WI38 (cell line): ENCODE measurements at regions not wholly inside any gene's neighbourhood (a gene's known extent, or its start where the extent isn't known, plus 50 kb on each side); places are given as distances from the start of the nearest gene placed in this dataset.

Experiments used
- H3K4me3 ChIP-seq: 2 replicates; pipeline ENCODE4 v1.5.1; 2011; ENCODE audit warnings: low read depth, mild to moderate bottlenecking, control low read depth, low read length
- TF ChIP-seq, protein P1 (sequence below): IDR thresholded peaks from 2 replicates; pipeline ENCODE4 v1.5.1; 2012; ENCODE audit warnings: low read depth, mild to moderate bottlenecking, control low read depth, low read length

DNA sequence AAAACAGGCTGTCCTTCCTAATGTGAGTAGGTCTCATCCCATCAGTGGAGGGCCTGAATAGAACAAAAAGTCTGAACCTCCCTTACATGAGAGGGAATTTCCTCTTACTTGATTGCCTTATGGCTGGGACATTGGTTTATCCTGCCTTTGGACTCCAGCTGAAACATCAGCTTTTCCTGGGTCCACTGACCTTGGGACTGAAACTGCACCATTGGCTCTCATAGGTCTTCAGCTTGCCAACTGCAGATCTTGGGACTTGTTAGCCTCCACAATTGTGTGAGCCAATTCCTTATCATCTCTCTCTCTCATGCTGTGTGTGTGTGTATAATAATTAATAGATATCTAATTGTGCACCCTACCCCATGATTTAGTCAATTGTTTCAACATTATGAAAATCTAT, 375.3 kb upstream of the DDI1 start:
- TF ChIP-seq, protein P1, sequence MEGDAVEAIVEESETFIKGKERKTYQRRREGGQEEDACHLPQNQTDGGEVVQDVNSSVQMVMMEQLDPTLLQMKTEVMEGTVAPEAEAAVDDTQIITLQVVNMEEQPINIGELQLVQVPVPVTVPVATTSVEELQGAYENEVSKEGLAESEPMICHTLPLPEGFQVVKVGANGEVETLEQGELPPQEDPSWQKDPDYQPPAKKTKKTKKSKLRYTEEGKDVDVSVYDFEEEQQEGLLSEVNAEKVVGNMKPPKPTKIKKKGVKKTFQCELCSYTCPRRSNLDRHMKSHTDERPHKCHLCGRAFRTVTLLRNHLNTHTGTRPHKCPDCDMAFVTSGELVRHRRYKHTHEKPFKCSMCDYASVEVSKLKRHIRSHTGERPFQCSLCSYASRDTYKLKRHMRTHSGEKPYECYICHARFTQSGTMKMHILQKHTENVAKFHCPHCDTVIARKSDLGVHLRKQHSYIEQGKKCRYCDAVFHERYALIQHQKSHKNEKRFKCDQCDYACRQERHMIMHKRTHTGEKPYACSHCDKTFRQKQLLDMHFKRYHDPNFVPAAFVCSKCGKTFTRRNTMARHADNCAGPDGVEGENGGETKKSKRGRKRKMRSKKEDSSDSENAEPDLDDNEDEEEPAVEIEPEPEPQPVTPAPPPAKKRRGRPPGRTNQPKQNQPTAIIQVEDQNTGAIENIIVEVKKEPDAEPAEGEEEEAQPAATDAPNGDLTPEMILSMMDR = no peak
- H3K4me3 ChIP-seq = no peak overlapping the region

DNA sequence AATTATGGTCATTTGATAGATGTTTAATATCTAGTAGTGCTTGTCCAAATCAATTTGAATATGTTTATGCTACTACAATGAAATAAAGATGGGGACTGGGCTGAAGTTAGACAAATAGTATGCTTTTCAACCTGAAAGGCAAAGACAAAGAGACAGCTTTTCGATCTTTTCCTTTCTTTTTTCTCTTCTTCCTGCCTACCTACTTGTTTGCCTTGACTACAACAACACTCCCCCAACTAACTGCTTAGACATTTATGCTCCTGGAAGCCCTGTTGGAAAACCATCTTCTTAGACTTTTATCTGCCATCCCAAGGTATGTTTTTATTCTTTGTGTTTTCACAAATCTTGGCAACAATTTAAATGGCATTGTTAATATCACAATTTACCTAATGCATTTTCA, 374.4 kb upstream of the DDI1 start:
- no peak overlapping the region for H3K4me3 ChIP-seq
- TF ChIP-seq, protein P1 = no peak

DNA sequence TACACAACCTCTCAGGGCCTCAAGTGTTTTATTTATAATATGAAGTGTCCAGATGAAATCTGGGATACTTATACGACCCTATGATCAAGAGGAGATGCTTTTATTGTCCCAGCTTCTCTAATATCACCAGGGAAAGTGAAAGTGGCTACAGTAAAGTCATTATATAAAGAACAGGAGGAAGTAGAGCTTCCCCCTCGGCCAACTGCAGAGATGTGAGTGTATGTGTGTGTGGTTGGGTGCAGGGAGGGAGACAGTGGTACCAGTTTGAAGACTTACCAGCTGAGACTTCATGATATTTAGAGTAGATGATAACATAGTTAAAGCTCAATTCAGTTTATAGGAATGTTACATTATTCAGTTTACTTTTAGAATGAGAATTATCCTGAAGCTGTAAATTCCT, 373.6 kb upstream of the DDI1 start:
- H3K4me3 ChIP-seq = no peak overlapping the region
- TF ChIP-seq, protein P1 = no peak

DNA sequence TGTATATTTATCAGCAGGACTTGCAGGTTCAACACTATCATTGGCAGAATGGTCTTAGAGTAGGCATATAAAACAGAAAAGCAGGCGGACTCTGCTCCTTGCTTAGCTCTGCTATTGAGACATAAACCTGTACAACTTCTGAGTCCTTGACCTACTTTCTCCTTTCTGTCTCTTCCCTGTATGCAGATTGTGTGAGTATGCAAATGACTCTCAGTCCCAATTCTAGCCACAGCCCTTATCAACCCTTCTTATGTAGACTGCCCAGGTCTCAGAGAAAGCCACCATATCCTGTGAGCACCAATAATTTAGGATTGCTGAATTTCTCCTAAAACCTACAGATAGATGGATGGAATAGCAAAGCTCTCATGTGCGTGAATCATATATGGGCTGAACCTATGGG, 367.6 kb upstream of the DDI1 start:
- H3K4me3 ChIP-seq = no peak overlapping the region
- TF ChIP-seq, protein P1 = no peak

DNA sequence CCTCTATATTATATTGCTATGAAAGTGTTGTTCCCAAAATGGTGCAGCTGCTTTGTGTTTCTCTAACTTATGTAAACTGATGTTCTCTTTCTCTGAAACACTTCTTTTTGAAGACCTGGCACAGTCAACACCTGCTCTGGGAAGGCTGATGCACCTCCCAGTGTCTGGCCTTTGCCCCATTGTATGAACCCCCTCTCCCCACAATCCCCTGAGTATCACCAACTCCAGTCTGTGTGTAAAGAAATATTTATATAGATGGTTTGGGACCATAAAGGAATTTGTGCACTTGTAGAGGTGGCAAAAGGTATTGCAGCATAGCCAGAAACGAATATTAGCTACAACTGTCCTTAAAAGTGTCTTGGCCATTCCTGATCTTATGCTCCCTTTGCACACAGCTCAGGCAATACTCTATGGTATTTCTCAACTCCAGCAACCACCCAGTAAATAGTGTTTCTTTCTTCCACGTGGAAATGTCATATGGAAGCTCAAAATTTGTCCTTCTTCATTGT, 365.2 kb upstream of the DDI1 start:
- TF ChIP-seq, protein P1 = no peak
- no peak overlapping the region for H3K4me3 ChIP-seq

DNA sequence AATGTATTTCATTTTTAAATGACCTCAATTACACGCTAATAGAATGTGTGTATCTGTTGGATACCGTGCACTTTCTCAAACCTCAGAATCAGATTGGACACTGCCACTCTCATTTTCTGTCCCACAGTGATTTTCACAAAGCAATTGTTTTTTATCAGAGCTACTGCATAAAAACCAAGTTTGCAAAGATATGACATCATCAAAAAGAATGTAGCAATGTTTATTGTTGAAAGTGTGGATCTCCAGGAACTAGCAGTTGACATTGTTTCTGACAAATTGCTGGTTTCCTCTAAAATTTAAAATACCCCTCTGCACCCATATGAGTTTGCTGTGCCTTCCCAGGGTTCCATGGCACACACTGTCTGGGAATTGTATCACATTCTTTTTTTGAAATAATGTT, 362.7 kb upstream of the DDI1 start:
- no peak overlapping the region for H3K4me3 ChIP-seq
- TF ChIP-seq, protein P1 = no peak

GRCh38 chr11:103676413-103676812, 360.0 kb upstream of the DDI1 start:
- TF ChIP-seq, protein P1 = no peak
- H3K4me3 ChIP-seq = no peak overlapping the region
